Common myeloid progenitor, CD34-positive (primary cell): ENCODE measurements at regions not wholly inside any gene's neighbourhood (a gene's known extent, or its start where the extent isn't known, plus 50 kb on each side); places are given as distances from the start of the nearest gene placed in this dataset.
"Not testable (repeated sequence)": the region's sequence is repeated elsewhere in the genome, so short reads cannot be mapped to it uniquely, and the experiment has no call there.

Experiments used
- CTCF ChIA-PET: fragments of 350-600 bp; sonication (Branson Sonifier 250); formaldehyde crosslinking; loops from one replicate; lab custom pipeline; 2021; ENCODE audit warnings: antibody characterized with exemption; lab: Charles Lee
- POLR2A ChIA-PET: fragments of 350-600 bp; sonication (Branson Sonifier 250); formaldehyde crosslinking; loops from one replicate; lab custom pipeline; 2021; ENCODE audit warnings: antibody characterized with exemption; lab: Charles Lee
- DNase-seq, 3 donors: peaks; one replicate each; pipeline versions ENCODE4 v3.0.0 to v3.0.0-alpha.2; 2013
- H3K27ac ChIP-seq, 2 experiments: 1 replicate in 1 of 2; 2 replicates in 1 of 2; pipeline ENCODE4 v1.7.0; 2013; ENCODE audit warnings: inconsistent platforms in 2 of 2, low read length in 2 of 2, mild to moderate bottlenecking in 2 of 2, low read depth in 1 of 2, moderate library complexity in 1 of 2; ENCODE audit not compliant: severe bottlenecking in 2 of 2, insufficient read depth in 1 of 2, poor library complexity in 1 of 2
- H3K27me3 ChIP-seq, 5 experiments: replicated peaks in 2 of 5; 1 replicate in 3 of 5; 2 replicates in 2 of 5; pipeline versions ENCODE4 v1.6.1 to v1.7.0; 2013; ENCODE audit warnings: low read length in 4 of 5, mild to moderate bottlenecking in 2 of 5, moderate library complexity in 2 of 5, inconsistent platforms in 1 of 5; ENCODE audit not compliant: insufficient read depth in 5 of 5, control insufficient read depth in 4 of 5
- H3K36me3 ChIP-seq, 4 experiments: 1 replicate in 2 of 4; 2 replicates in 2 of 4; pipeline versions ENCODE4 v1.6.1 to v1.7.0; 2013; ENCODE audit warnings: low read length in 3 of 4, control low read depth in 1 of 4, mild to moderate bottlenecking in 1 of 4; ENCODE audit not compliant: control insufficient read depth in 4 of 4, insufficient read depth in 4 of 4
- H3K4me1 ChIP-seq, 4 experiments: 1 replicate in 3 of 4; 2 replicates in 1 of 4; pipeline versions ENCODE4 v1.6.1 to v1.7.1; 2013; ENCODE audit warnings: low read length in 3 of 4, mild to moderate bottlenecking in 3 of 4, control low read depth in 1 of 4, inconsistent platforms in 1 of 4, moderate library complexity in 1 of 4; ENCODE audit not compliant: control insufficient read depth in 4 of 4, insufficient read depth in 4 of 4; ENCODE audit errors: control extremely low read depth in 1 of 4
- H3K4me3 ChIP-seq, 7 experiments: 1 replicate in 4 of 7; 2 replicates in 3 of 7; pipeline versions ENCODE4 v1.5.1 to v1.7.0; 2013; ENCODE audit warnings: mild to moderate bottlenecking in 7 of 7, low read length in 6 of 7, moderate library complexity in 6 of 7, inconsistent platforms in 2 of 7, low read depth in 2 of 7, control low read depth in 1 of 7; ENCODE audit not compliant: insufficient read depth in 4 of 7, control insufficient read depth in 1 of 7; ENCODE audit errors: extremely low read depth in 1 of 7
- H3K9me3 ChIP-seq, 5 experiments: 1 replicate in 4 of 5; 2 replicates in 1 of 5; pipeline versions ENCODE4 v1.6.1 to v1.7.1; 2013; ENCODE audit warnings: low read length in 4 of 5, mild to moderate bottlenecking in 2 of 5, inconsistent platforms in 1 of 5, low read depth in 1 of 5, moderate library complexity in 1 of 5; ENCODE audit not compliant: control insufficient read depth in 4 of 5, insufficient read depth in 2 of 5; ENCODE audit errors: control extremely low read depth in 1 of 5
- WGBS: methylation state at CpG from one replicate; pipeline ENCODE4 v1.1.5; 2013; ENCODE audit not compliant: insufficient coverage; 5-methylcytosine and 5-hydroxymethylcytosine counted together

GRCh38 chr4:81783558-81783957 is 311.9 kb upstream of the RASGEF1B start:
- CTCF ChIA-PET: no interaction called here
- H3K36me3 ChIP-seq: no peaks in the 10 kb centered on the region
- no peak overlapping the region for H3K27ac ChIP-seq
- H3K4me1 ChIP-seq: peaks cover 7 to 15% (median 11%) of the 10 kb centered on the region in 4 experiments
- no peak for DNase-seq
- WGBS: 100% methylated on average over 2 of the region's 2 CpGs
- no peaks in the 10 kb centered on the region for H3K27me3 ChIP-seq
- POLR2A ChIA-PET: no interaction called here
- no peak overlapping the region for H3K4me3 ChIP-seq
- no peaks in the 10 kb centered on the region for H3K9me3 ChIP-seq

- Histone ChIP-seq H3K4me1 (peaks cover 6 to 11% (median 9%) of the 10 kb centered on the region in 4 experiments), H3K27ac (no peak overlapping the region), H3K9me3 (no peaks in the 10 kb centered on the region), H3K27me3 (no peaks in the 10 kb centered on the region), H3K4me3 (no peak overlapping the region), H3K36me3 (no peaks in the 10 kb centered on the region)
- ChIA-PET POLR2A (no interaction called here), CTCF (no interaction called here)
- no peak for DNase-seq
- no CpG with 5 or more reads among the region's 2 CpGs for WGBS
Measured at GRCh38 chr4:81781799-81782198, 310.1 kb upstream of the RASGEF1B start.

DNA sequence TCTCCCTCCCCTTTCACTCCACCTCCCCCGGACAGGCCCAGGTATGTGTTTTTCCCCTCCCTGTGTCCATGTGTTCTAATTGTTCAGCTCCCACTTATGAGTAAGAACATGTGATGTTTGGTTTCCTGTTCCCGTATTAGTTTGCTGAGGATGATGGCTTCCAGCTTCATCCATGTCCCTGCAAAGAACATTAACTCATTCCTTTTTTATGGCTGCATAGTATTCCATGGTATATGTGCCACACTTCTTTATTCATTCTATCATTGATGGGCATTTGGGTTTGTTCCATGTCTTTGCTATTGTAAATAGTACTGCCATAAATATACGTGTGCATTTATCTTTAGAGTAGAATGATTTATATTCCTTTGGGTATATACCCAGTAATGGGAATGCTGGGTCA is 306.0 kb upstream of the RASGEF1B start:
- H3K9me3 ChIP-seq, CTCF ChIA-PET, H3K27me3 ChIP-seq, DNase-seq, H3K27ac ChIP-seq, H3K4me3 ChIP-seq, POLR2A ChIA-PET, H3K4me1 ChIP-seq, H3K36me3 ChIP-seq: not testable (repeated sequence)
- no CpG with 5 or more reads among the region's 3 CpGs for WGBS

DNA sequence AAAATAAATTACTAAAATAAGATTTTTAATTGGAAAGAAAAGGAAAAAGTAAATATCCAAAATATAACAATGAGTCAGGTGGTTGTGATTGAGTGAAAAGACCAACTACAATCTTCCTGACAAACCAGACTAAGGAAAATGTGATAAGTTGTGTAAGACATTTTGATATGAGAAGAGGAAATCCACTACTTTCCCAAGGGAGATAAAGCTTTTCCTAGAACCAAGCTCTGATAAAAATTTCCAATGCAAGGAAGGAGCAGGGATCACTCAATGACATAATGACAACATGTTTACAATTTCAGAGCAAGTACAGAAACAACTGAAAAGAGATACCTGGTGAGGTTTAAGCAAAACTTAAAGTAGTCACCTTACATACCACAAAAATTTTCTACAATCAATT is 305.1 kb upstream of the RASGEF1B start:
- Histone ChIP-seq H3K4me1 (no peaks in the 10 kb centered on the region), H3K4me3 (no peak overlapping the region), H3K27me3 (no peaks in the 10 kb centered on the region), H3K27ac (no peak overlapping the region), H3K36me3 (no peaks in the 10 kb centered on the region), H3K9me3 (no peaks in the 10 kb centered on the region)
- ChIA-PET POLR2A (no interaction called here), CTCF (interaction anchor here (1.0 kb wide), 1 partner anchor 31 kb away, joined by 3 read pairs; no protein-coding TSS in a partner anchor)
- no peak for DNase-seq

DNA sequence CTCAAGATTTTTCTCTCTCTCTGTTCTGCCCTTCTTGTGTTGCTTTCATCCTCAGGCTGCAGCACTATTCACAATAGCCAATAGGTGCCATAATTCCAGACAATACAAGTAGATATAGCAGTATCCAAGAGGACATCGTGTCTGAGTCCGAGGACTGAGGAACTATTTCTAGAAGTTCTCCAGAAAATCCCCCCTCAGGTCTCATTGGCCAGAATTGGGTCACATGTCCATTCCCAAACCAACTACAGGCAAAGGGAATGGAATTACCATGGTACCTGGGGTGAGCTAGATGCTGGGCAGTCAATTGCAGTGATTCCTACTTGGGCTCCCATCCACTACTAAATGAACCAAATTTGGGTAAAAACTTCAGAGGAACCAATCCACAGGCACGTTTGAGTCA is 301.9 kb upstream of the RASGEF1B start:
- POLR2A ChIA-PET: no interaction called here
- Histone ChIP-seq H3K4me1 (no peaks in the 10 kb centered on the region), H3K4me3 (no peak overlapping the region), H3K36me3 (no peaks in the 10 kb centered on the region), H3K27ac (no peak overlapping the region), H3K9me3 (no peaks in the 10 kb centered on the region), H3K27me3 (no peaks in the 10 kb centered on the region)
- CTCF ChIA-PET: interaction anchor here (1.7 kb wide), 1 partner anchor 14 kb away, joined by 5 read pairs; no protein-coding TSS in a partner anchor
- DNase-seq: no peak
- WGBS: no CpG with 5 or more reads among the region's 3 CpGs

DNA sequence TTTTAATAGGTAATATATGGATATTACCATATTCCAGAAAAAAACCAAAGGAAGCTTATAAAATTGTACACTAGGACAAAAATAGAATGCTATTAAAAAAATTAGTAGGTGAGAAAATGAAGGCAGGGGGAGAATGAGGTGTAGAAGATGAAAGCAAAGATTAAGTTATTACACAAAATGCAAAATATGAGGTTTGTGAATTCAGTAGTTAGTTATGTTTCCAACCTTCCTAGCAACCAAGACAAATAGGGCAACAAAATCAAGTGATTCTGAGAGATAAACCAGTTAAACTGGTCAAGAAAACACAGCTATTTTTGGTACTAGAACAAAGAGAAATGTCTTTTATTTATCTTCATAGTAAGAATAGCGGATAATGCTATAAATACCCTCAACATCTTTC is 300.0 kb upstream of the RASGEF1B start:
- DNase-seq: no peak
- Histone ChIP-seq H3K36me3 (no peaks in the 10 kb centered on the region), H3K27ac (no peak overlapping the region), H3K4me1 (no peaks in the 10 kb centered on the region), H3K9me3 (no peaks in the 10 kb centered on the region), H3K27me3 (no peaks in the 10 kb centered on the region), H3K4me3 (no peak overlapping the region)
- CTCF ChIA-PET: interaction anchor here (1.0 to 1.2 kb wide), 2 partner anchors 24 to 35 kb away, joined by 3 read pairs; no protein-coding TSS in a partner anchor
- no CpG with 5 or more reads among the region's 1 CpG for WGBS
- POLR2A ChIA-PET: no interaction called here

DNA sequence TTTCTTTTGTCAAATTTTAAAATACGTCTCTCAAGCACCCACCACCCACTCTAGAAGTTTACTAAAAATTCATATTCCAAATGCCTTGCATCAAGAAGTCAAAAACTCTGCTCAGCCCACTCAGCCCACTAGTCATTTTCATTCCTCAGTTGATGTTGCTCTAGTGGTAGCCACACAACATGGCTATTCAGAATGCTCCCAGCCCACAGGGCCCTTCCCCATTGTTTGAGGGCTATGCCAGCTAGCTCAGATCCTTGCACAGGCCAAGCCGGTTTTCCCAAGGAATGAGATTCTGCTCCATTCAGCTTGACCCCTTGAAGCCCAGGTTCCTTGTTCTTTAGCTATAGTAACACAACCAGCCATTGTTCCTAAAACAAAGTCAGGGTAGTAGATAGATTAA is 297.5 kb upstream of the RASGEF1B start:
- POLR2A ChIA-PET: no interaction called here
- DNase-seq: no peak
- Histone ChIP-seq H3K9me3 (no peaks in the 10 kb centered on the region), H3K4me1 (no peaks in the 10 kb centered on the region), H3K4me3 (no peak overlapping the region), H3K36me3 (no peaks in the 10 kb centered on the region), H3K27ac (no peak overlapping the region), H3K27me3 (no peaks in the 10 kb centered on the region)
- CTCF ChIA-PET: no interaction called here
- 100% methylated on average over 2 of the region's 2 CpGs for WGBS
